ENCODE measurements at regions not wholly inside any gene's neighbourhood (a gene's known extent, or its start where the extent isn't known, plus 50 kb on each side); places are given as distances from the start of the nearest gene placed in this dataset.
"Not testable (repeated sequence)": the region's sequence is repeated elsewhere in the genome, so short reads cannot be mapped to it uniquely, and the experiment has no call there.

- DNase-seq (ENCODE audit: low spot score): peak; percentile 48
Measured at GRCh38 chr2:14977021-14977420, 344.5 kb downstream of the LRATD1 start.

- peak; percentile 33 for DNase-seq (ENCODE audit: low spot score)
Measured at GRCh38 chr2:14978845-14979244, 346.3 kb downstream of the LRATD1 start.

- no peak for DNase-seq (ENCODE audit: low spot score)
Measured at GRCh38 chr2:14982790-14983189, 350.3 kb downstream of the LRATD1 start.

- DNase-seq (ENCODE audit: low spot score): no peak
Measured at GRCh38 chr2:14988600-14988999, 356.1 kb downstream of the LRATD1 start.

- DNase-seq (ENCODE audit: low spot score): no peak
Measured at GRCh38 chr2:14991723-14992122, 359.2 kb downstream of the LRATD1 start.

- no peak for DNase-seq (ENCODE audit: low spot score)
Measured at GRCh38 chr2:14994721-14995120, 362.2 kb downstream of the LRATD1 start.

- DNase-seq (ENCODE audit: low spot score): no peak
Measured at GRCh38 chr2:14996351-14997014, 364.0 kb downstream of the LRATD1 start.

- no peak for DNase-seq (ENCODE audit: low spot score)
Measured at GRCh38 chr2:14998546-14998945, 366.0 kb downstream of the LRATD1 start.

- DNase-seq (ENCODE audit: low spot score): no peak
Measured at GRCh38 chr2:14999114-14999661, 366.7 kb downstream of the LRATD1 start.

GRCh38 chr2:15002519-15002918 is 370.0 kb downstream of the LRATD1 start:
- DNase-seq (ENCODE audit: low spot score): not testable (repeated sequence)

- no peak for DNase-seq (ENCODE audit: low spot score)
Measured at GRCh38 chr2:15006667-15007066, 374.1 kb downstream of the LRATD1 start.

GRCh38 chr2:15009681-15010080 is 377.2 kb downstream of the LRATD1 start:
- DNase-seq (ENCODE audit: low spot score): no peak

GRCh38 chr2:15010346-15010745 is 377.8 kb downstream of the LRATD1 start:
- no peak for DNase-seq (ENCODE audit: low spot score)

GRCh38 chr2:15018814-15019213 is 386.3 kb downstream of the LRATD1 start:
- no peak for DNase-seq (ENCODE audit: low spot score)

- DNase-seq (ENCODE audit: low spot score): no peak
Measured at GRCh38 chr2:15023221-15023620, 390.7 kb downstream of the LRATD1 start.

- no peak for DNase-seq (ENCODE audit: low spot score)
Measured at GRCh38 chr2:15028406-15028805, 395.9 kb downstream of the LRATD1 start.

- no peak for DNase-seq (ENCODE audit: low spot score)
Measured at GRCh38 chr2:15031745-15032240, 399.3 kb downstream of the LRATD1 start.

GRCh38 chr2:15034246-15034645 is 401.7 kb downstream of the LRATD1 start:
- DNase-seq (ENCODE audit: low spot score): no peak

GRCh38 chr2:15034860-15035259 is 402.3 kb downstream of the LRATD1 start:
- DNase-seq (ENCODE audit: low spot score): no peak

- no peak for DNase-seq (ENCODE audit: low spot score)
Measured at GRCh38 chr2:15038366-15039364, 406.1 kb downstream of the LRATD1 start.

- no peak for DNase-seq (ENCODE audit: low spot score)
Measured at GRCh38 chr2:15040429-15041084, 408.0 kb downstream of the LRATD1 start.

- DNase-seq (ENCODE audit: low spot score): no peak
Measured at GRCh38 chr2:15041429-15041837, 408.9 kb downstream of the LRATD1 start.
